Stimulated activated CD8-positive, alpha-beta memory T cell treated with anti-CD3 and anti-CD28 coated beads, Interleukin-2, amount 100 ng/mL, for 48 hours (primary cell): ENCODE measurements at regions not wholly inside any gene's neighbourhood (a gene's known extent, or its start where the extent isn't known, plus 50 kb on each side); places are given as distances from the start of the nearest gene placed in this dataset.
"Not testable (repeated sequence)": the region's sequence is repeated elsewhere in the genome, so short reads cannot be mapped to it uniquely, and the experiment has no call there.

ENCODE experiments used
- DNase-seq, 2 donors: peaks; one replicate each; pipeline ENCODE4 v3.0.0-alpha.2; 2020; ENCODE audit warnings: low read depth in 2 of 2

DNA sequence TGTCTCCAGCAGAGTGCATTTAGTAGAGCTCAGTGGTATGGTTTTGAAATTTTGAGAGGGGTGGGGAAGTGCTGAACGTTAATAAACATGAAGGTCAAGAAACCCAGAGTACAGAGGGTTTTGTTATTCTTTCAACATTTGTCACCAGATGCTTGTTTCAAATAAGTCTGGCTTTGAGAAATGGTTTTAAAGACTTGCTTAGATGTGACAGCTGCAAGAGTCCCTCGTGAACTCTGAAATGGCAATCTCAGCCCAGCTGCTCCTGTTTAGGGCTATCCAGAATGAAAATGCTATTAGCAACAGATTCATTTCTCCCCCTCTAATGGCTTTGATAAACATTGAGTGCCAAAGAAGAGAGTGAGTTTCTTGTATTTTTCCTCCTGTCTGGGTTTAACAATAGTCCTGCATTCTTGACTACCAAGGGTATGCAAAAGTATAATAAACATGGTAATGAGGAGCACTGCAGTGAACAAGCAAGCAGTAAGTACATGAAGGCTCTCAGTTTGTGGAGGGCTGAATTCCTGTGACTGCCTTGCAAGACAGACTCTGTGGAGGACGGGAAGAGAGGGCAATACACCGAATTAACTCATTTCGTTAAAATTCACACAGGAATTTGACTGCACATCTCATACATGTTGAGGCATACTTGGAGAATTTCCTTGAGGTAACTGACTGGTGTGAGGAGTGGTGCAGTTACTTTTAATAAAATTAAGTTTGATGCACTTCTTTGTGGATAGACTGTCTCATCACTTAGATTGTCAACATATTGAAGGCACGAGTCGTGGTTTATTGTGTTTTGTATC, 490.9 kb downstream of the REEP3 start:
- DNase-seq: no peak

DNA sequence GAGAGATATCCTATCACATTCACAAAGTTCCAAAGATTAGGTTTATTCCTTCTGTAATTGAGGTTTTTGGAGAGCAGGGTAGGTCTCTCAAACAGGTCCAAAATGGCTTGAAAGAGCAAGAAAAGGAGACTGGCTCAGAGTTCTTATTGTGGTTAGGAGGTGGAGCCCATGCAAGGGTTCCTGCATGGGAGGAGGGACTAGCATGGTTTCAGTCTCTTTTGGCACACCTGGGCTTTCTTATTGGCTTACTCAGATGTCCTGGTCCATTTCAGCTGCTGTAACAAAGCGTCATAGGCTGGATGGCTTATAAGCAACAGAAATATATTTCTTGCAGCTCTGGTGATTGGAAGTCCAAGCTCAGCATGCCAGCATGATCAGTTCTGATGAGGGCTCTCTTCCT, 493.1 kb downstream of the REEP3 start:
- DNase-seq: no peak

DNA sequence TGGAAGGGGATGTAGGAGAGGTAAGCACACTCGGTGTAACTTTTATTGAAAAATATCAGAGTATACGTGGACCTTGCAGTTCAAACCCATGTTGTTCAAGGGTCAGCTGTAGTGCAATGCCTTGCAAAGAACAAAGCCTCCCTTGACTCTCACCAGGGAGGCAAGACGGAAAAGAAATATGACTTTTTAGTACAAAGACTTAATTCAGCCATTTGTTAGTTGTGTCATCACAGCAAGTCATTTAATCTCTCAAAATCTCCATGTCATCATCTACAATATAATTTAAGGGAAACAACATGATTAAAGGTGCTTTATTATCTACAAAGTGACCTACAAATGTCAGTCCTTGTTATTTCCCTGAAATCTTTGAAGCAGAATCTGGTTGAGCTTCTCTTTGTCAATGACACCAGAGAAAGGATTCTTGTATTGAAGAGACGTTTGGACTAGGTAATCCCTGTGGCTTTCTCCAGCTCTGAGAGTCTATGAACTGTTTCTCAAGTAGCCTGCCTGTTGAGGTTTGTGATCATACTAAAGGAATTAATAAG, 502.8 kb downstream of the REEP3 start:
- no peak for DNase-seq

DNA sequence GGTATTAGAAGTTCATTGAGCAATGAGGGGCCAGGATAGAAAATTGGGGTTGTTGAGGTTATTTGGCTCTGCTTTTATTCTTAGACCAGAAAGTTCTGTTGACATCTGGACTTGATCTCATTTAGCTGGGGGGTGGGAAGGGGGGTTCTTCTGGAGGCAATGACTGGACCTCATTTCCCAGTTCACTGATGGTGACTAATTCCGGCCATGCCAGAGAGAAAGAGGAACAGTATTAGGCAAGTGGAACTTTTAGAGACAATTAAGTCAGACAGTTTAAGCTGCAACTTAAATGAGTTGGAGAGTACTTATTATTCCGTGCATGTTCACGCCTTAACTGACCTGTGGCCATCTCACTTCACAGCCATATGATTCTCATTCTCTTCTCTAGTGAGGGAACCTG, 512.5 kb downstream of the REEP3 start:
- DNase-seq: no peak

DNA sequence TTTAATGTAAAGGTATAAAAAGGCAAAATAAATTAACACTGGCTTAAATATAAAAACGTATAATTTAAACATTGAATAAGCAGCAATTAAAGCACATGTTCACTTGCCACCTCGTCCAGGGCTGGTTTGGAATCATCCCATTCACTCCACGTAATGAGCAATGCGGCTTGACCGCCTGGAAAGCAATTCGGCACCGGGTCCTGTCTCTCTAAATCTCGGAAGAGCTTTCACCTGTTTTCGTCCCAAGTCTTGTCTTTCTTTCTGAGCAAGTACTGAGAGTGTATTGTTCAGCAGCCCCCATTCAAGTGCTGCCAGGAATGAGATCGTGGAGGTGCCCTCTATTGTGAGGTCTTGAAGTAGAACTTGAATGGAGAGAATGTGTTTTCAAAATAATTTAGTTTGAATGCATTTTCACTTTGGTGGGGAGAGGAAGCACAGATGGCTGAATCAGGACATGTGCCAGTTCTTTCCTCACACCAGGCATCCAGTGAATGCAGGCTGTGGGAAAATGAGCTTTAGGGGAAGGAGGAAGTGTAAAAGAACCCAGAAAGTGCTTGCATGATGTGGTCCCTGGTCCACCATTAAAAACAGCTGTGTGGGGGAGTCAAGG, 515.2 kb downstream of the REEP3 start:
- DNase-seq: no peak

DNA sequence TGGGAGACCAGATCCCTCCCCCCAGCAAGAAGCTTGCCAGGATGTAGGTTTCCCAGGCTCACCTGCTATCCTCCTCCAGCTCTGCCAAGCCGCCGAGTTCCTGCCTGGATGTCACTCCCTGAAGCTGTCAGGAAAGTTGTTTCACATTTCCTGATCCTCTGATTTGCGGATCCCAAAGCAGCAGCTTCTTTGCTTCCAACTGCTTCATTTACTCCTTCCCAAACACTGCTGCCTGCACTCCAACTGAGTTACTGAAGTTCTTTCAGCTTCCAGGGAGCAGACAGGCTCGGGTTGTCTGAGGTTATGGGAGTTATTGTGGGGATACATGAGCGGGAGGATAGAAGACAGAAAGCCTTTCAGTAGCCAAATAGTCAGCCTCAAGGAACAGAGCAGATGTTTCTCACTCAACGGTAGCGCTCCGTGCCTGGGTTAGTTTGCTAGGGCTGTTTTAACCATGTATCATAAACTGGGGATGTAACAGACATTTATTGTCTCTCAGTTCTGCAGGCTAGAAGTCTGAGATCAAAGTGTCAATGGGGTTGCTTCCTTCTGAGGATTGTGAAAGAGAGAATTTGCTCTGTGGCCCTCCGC, 516.0 kb downstream of the REEP3 start:
- no peak for DNase-seq

DNA sequence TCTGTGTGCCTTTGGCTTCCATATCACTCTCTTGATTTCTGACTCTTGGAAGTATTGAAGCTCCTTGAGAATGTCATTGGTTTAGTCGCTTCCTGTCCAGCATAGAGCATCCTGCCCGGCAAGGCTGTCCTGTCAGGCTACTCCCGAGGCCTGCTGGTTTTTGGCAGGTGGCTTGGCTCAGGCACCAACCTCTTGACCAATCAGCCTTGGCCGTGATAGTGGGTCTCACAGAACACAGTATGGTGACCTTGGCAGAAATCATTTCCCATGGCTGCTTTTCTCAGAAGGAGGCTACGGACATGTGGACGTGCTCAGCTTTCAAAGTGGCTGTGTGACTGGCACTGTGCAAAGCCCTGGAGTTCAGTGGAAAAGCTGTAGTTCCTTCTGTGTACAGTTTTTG, 516.9 kb downstream of the REEP3 start:
- DNase-seq: no peak

DNA sequence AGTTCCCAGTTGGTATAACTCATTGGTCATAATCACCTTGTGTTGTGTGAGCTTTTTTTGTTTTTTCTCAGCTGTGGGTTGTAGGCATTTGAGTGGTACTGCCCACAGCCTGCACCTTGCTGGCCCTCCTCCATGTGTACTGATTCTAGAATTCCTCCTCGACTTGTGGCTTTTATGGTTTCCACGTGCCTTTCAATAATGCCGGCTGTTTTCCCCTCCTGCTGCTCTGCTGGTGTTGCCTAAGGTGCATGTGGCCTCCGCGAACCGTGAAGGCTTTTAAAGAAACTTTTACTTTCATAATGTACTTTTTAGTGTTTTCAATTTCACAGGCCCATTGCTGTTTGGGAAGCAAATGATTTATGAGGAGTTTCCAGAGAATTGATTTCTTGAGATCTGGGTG, 518.0 kb downstream of the REEP3 start:
- no peak for DNase-seq

DNA sequence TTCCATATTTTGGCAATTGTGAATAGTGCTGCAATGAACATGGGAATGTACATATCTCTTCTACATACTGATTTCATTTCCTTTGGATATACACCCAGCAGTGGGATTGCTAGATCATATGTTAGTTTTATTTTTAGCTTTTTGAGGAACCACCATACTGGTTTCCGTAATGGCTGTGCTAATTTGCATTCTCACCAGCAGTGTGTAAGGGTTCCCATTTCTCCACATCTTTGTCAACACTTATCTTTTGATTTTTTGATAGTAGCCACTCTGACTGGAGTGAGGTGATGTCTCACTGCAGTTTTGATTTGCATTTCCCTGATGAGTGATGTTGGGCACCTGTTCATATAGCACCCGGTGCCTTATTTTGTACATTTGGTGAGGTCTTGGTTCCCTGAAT, 519.6 kb downstream of the REEP3 start:
- no peak for DNase-seq

DNA sequence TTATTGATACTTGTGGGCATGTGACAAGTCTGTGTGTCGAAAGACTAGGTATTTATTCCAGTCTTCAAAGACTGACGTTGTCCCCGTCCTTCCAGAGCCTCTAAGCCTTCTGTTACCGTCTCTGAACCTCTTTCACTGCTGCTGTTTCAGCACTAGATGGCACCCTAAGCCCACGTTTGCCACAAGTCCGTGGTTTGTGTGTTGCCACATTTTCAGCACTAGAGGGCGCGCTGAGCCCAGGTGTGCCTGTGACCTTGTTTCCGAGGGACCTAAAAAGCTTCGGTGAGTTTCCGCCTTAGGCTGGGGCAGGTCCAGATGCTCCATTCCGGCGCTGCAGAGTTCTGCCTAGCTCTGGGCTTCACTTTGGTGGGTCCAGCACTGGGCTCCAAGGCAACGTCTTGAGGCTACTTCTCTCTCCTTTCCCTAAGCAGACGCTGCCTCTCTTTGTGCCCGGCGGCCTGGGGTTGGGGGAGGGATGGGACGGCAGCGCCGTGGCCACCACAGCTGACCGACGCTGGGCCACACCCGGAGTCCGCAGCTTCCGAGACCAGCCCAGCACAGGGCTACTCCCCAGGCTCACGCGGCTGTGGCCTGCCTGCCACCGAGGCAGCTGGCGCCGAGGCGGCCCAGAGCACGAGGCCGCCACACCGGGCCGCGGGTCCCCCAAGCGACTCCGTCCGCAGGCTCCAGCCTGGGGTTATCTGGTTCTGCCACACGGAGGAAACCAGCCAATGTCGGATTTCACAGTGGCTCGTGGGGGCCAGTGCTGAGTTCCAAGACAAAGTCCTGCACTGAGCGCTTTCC, 520.2 kb downstream of the REEP3 start:
- DNase-seq: peak; percentile 39 to 54

DNA sequence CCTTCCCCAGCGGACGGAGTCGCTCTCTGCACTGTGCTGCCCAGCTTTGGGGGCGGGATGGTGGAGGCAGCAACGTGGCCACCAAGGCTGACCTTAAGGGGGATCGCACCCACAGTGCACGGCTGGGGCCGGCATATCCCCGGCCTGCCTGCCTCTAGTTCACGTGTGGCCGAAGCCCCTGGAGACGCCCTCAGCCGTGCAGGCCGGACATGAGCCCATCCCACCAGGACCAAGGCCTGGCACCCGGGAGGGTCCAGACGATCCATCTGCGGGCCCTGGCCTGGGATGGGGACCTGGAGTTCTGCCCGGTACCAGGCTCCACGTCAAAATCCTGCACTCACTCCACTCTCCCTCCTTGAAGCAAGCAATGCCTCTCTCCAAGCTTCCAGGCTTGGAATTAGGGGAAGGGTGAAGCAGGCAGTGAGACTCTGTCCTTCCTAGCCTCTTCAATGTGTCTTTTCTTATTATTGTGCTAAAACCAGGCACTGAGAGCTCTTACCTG, 520.8 kb downstream of the REEP3 start:
- no peak for DNase-seq

DNA sequence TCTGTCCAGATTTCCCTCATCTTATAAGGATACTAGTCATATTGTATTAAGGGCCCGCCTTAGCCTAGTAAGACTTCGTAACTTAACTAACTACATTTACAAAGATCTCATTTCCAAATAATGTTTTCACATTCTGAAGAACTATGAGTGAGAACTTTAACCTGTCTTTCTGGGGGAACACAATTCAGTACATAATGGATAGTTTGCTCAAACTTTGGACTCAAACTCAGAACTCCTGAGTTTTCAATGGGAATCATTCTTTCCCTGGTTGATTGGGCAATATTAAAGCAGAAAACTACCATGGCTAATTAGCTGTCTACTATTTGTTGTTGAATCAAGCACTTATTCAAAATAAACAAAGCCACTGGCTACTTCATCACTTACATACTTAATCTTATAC, 522.9 kb downstream of the REEP3 start:
- no peak for DNase-seq

DNA sequence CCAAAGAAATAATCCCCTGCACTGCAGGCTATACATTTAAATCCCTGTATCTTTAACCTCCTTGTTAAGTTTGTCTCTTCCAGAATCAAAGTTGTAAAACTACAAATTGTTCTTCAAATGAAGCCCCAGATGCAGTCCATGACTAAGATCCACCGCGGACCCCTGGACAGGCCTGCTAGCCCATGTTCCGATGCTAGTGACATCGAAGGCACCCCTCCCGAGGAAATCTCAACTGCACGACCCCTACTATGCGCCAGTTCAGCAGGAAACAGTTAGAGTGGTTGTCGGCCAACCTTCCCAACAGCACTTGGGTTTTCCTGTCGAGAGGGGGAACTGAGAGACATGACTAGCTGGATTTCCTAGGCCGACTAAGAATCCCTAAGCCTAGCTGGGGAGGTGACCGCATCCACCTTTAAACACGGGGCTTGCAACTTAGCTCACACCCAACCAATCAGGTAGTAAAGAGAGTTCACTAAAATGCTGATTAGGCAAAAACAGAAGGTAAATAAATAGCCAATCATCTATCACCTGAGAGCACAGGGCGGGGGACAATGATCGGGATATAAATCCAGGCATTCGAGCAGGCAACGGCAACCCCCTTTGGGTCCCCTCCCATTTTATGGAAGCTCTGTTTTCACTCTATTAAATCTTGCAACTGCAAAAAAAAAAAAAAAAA, 523.9 kb downstream of the REEP3 start:
- not testable (repeated sequence) for DNase-seq

DNA sequence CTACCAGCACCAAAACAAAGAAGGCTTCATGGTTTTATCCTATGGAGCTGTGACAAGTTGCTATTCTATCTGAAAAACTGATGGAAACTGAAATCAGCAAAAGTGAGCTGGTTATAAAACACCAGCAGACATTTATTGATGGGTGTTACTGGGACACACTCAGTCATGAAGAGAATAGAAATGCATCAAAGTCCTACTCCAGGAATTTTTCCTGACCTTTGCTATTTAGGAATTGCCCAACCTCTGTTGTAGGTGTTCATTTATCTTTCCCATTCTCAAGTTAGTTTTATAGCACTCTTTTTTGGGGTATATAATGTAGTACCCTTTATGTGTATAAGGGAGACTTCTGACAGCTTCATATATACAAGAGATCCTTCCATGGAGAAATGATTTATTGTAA, 533.2 kb downstream of the REEP3 start:
- DNase-seq: no peak

DNA sequence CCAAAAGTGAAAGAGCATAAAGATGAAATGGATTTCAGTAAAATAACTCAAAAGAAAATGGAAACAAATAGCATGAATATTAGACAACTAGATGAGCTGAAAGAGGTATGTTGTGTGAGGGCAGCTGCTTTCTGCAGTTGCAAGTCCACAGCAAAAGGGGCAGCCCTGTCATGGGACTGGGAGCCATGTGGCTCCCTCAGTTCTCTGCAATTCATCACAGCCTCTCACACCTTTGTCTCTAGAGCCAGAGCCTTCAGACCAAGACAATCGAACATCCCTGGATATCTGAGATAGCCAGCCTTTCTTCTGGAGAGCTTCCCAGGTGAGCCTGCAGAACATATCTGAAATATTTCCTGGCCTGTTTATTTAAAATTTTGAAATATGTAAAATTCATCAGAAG, 538.7 kb downstream of the REEP3 start:
- DNase-seq: no peak

DNA sequence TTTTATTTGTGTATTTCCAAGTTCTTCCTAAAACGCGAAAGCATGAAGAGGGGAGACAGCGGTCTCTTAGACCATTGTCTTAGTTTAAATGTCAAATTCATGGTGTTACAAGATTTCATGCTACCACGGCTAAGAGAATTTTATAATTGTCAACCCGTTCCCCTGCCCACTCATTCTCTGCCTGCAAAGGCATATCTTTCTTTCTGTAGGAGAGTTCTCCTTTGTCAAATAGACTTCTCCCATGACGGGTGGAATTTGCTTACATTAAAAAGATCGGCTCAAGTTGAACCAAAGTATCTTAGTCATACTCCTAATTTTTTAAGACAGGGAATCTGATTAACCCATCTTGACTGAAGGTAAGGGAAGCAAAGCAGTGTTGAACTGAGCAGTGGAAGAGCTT, 539.2 kb downstream of the REEP3 start:
- DNase-seq: no peak

DNA sequence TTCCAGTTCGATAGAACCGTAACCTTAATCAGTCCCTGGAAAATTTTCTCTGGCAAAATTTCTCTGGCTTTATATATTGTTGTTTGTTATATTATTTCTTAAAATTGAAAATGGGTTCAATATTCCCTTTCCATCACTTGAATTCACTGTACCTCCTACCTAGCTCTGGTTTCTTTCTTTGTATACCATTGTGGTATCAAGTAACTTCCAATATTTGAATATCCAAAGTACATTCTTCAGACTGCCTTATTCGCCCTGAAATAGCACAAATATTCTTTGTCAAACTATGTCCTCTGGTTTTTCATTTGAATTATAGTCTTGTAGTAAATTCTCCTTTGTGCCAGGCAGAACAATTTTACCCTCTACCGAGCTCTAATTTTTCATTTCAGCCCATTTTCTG, 541.6 kb downstream of the REEP3 start:
- DNase-seq: no peak

DNA sequence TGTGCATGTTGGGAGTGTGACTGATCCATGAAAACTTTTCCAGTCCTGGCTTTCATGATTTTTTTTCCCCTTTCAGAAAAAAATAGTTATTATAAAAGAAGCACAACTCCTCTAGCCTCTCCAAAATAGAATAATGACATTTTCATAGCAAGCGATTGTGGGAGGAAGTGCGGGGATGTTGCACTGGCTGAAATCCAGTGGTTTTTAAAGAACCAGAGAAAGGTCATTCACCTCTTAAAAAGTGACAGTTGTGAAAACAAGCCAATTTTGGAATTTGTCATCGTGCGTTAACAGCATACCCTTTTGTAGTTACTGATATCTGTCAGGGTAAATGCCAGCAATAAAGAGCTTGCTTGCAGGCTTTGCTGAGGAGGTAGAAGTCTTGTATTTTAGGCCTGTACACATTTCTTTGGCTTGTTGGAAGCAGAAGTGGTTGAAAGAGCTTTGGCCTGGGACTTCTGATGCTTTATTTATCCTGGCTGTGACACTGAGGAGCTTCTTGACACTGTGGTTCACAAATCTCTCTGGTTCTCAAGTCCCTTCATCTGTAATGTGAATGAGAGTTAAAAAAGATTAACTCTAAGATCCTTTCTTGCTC, 545.9 kb downstream of the REEP3 start:
- DNase-seq: no peak

DNA sequence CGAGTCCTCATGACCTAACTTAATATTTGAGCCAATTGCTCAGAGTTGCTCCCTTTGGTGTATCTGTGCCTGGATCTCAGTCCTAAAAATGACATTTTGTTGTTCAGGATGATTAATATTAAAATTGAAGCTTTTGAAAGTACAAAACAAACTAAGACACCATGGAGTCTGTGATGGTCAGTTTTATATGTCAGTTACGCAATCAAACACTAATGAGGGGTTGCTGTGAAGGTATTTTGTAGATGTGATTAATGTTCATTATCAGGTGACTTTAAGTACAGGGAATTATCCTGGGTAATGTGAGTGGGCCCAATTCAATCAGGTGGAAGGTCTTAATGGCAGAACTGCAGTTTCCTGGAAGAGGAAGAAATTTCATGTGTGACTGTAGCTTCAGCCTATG, 546.7 kb downstream of the REEP3 start:
- DNase-seq: no peak

DNA sequence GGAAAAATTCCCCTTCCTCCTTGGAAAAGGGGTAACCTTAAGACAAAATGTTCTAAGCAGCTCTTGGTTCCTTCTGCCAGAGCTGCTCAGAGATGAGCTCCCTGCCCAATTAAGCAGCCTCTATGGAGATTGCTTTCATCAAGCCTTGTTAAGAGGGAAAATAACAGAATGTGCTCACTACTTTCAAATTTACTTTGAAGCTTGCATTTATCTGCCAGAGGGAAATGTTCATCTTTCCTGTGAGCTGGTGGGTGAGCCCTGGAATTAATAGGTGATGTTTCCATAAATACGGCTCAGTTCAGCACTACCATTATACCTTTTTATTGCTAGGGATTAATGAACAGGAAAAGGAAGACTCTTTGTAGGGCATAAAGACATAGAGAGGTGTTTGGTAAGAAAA, 549.0 kb downstream of the REEP3 start:
- no peak for DNase-seq

DNA sequence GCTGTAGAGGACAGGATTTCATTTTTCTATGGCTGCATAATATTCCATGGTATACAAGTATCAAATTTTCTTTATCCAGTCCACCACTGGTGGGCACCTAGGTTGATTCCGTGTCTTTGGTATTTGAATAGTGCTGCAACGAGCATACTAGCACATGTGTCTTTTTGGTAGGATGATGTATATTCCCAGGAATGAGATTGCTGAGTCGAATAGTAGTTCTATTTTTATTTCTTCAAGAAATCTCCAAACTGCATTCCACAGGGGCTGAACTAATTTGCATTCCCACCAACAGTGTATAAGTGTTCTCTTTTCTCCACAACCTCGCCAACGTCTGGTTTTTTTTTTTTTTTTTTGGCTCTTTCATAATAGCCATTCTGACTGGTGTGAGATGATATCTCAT, 550.0 kb downstream of the REEP3 start:
- no peak for DNase-seq
